GM19395 (cell line): ENCODE measurements at regions not wholly inside any gene's neighbourhood (a gene's known extent, or its start where the extent isn't known, plus 50 kb on each side); places are given as distances from the start of the nearest gene placed in this dataset.
"Not testable (repeated sequence)": the region's sequence is repeated elsewhere in the genome, so short reads cannot be mapped to it uniquely, and the experiment has no call there.

ENCODE experiments used
- ATAC-seq: cut with Tn5 transposase; IDR thresholded peaks from one replicate; pipeline ENCODE4 v1.9.1; 2021; ENCODE audit warnings: mild to moderate bottlenecking, moderate library complexity; ENCODE audit not compliant: unreplicated experiment

- ATAC-seq = no peak
Observed at GRCh38 chr5:125225424-125225823, 479.0 kb upstream of the ZNF608 start.

- no peak for ATAC-seq
Observed at GRCh38 chr5:125226825-125227224, 480.4 kb upstream of the ZNF608 start.

- no peak for ATAC-seq
Observed at GRCh38 chr5:125227333-125228095, 481.1 kb upstream of the ZNF608 start.

DNA sequence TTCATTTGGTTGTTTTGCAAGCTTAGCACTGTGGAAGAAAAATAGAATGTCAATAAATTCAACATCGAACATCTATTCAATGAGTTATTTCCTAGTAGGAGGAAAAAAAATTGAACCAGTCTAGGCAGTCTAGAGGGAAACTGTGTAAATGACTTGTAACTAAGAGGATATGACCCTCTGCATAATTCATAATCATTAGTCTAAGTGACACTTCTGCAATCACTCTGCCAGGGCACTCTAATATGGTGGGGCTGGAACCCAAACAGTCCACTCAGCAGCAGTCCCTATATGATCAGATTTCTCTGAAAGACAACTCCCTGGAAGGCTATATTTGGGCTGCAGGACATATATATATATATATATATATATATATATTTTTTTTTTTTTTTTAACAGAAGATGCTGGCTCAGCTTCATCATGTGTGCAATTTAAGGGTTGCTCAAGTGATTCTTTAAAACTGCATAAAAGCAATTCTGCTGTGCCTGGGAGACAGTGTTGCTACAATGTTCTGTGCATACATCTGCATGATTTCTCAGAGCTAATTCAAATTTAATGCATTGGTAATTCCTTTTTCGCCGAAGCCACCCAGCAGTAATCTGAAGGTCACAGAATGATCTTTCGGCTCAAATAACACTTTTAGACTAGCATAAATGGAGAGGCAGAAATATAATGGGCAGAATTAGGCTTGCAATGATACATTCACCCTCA is 482.1 kb upstream of the ZNF608 start:
- ATAC-seq = no peak

DNA sequence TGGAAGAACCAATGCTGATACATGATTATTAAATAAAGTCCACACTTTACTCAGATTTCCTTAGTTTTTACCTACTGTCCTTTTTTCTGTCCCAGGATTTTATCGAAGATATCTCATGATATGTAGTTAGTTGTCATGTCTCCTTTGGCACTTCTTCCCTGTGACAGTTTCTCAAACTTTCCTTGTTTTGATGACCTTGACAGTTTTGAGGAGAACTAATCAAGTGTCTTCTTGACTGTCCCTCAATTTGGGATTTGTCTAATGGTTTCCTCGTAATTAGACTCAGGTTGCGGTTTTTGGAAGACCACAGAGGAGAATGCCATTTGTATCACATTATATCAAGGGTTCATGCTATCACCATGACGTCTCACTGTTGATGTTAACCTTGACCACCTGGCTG is 483.1 kb upstream of the ZNF608 start:
- no peak for ATAC-seq

GRCh38 chr5:125232779-125233230 is 486.4 kb upstream of the ZNF608 start:
- no peak for ATAC-seq

- no peak for ATAC-seq
Observed at GRCh38 chr5:125233944-125234343, 487.5 kb upstream of the ZNF608 start.

GRCh38 chr5:125236007-125236406 is 489.6 kb upstream of the ZNF608 start:
- no peak for ATAC-seq

DNA sequence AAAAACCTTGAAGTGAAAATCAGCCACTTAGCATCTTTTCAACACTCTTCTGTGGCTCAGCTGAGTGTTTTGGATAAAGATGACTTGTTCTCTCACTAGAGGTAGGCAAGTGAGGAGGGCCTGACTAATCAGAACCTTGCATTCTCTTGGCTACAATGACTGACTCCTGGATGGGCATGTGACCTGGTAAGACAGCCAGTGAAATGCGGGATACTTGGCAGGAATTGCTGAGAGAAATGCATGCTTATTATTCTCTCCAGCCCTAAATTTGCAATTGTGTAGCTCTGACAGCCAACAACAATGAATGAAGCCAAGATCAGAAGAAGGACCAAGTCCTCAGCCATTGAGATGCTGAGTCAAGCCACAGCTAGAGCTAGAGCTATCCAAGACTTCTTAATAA is 490.5 kb upstream of the ZNF608 start:
- ATAC-seq = no peak

DNA sequence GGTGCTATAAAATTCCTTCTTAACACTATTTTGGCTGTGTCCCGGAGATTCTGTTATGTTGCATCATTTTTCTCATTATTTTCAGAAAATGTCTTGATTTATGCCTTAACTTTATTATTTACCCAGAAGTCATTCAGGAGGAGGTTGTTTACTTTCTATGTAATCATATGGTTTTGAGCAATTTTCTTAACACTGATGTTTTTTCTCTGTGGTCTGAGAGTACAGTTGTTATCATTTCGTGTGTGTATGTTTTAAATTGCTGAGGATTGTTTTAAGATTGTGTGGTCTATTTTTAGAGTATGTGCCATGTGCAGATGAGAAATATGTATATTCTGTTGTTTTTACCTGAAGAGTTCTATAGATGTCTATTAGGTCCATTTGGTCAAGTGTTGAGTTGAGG is 498.1 kb upstream of the ZNF608 start:
- ATAC-seq = no peak

- no peak for ATAC-seq
Observed at GRCh38 chr5:125245216-125245615, 498.8 kb upstream of the ZNF608 start.

DNA sequence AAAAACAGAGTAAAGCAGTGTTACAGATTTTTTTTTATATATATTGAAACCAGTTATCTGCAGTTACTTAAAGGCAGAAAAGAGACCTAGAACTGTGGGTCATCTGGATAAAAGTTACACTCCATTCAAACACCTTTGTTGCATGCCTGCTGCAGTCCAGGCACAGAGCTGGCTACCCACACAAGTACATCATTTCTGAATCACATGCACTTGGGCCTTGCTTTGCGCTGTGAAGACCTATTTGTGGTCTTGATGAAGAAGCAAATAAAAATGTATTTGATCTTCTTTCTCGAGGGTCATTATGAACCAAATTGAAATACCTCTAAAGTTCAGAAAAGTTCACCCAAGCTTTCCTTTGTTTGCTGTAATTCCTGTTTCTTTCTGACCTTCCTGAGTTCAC is 503.0 kb upstream of the ZNF608 start:
- ATAC-seq = no peak

DNA sequence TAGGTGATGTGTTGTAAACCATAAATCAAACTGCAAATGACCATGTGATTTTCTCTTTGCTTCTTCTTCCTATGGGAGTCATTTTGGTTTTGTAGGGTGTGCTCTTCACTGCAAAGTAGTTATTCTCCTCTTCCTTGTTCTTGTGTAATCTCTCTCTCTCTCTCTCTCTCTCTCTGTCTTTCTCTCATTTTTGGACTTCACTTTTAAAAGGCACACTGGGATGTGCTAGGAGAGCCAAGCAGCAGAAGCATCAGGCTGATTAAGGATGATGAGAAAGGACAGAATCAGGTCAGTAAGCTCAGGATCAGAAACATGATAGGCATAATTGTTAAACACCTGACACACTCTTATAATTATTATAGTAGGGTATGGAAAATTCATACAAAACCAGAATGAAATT is 505.3 kb upstream of the ZNF608 start:
- ATAC-seq = no peak

DNA sequence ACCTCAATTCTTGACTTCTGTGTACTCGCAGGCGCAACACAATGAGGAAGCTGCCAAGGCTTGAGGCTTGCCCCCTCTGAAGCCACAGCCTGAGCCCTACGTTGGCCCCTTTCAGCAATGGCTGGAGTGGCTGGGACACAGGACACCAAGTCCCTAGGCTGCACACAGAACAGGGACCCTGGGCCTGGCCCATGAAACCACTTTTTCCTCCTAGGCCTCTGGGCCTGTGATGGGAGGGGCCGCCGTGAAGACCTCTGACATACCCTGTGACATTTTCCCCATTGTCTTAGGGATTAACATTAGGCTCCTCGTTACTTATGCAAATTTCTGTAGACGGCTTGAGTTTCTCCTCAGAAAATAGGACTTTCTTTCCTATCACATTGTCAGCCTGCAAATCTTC is 507.2 kb upstream of the ZNF608 start:
- ATAC-seq = not testable (repeated sequence)

- no peak for ATAC-seq
Observed at GRCh38 chr5:125254267-125254666, 507.8 kb upstream of the ZNF608 start.

- ATAC-seq = no peak
Observed at GRCh38 chr5:125256296-125256695, 509.9 kb upstream of the ZNF608 start.

- no peak for ATAC-seq
Observed at GRCh38 chr5:125257057-125257972, 510.9 kb upstream of the ZNF608 start.

DNA sequence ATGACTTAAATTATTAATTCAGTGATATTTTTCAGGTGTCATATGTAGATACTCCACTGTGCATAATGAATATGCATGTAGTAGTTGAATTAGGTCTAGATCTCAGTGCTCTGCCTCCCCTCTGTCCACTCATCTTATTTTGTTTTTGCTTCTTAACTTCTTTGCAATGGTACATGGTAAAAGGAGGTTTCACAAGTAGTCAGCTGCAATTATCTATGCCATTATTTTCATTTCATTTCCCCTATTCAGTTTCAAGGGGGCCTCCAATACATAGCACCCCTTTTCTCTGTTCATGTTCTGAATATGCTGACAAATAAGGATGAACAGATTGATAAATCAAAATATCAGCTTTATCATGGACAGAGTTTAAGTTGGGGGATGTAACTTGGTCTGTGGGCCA is 511.6 kb upstream of the ZNF608 start:
- ATAC-seq = peak; percentile 91

GRCh38 chr5:125258615-125259014 is 512.2 kb upstream of the ZNF608 start:
- ATAC-seq = no peak

- ATAC-seq = no peak
Observed at GRCh38 chr5:125261505-125262250, 515.2 kb upstream of the ZNF608 start.

DNA sequence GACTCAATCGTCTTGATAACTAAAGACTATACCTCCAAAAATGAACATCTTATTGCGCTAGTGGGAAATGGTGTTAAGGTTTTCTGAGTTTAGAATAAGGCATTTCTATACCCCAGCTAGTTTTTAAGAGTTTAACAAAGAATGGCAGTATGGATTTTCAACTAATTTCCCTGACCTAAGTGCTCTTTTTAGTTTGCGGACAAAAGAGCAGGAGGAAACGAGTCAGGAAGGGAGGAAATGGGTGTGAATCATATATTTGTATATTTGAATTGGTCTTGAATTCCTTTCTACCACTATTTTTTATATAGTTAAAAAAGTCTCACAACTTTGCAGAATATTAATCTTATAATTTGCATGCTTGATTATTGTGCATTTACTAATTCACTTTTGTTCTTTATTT is 516.3 kb upstream of the ZNF608 start:
- ATAC-seq = no peak
